Activated CD4-positive, alpha-beta T cell treated with anti-CD3 and anti-CD28 coated beads, Interleukin-2, amount 10 ng/mL, durations not matched to agents 7 days and 5 days (primary cell): ENCODE measurements at regions not wholly inside any gene's neighbourhood (a gene's known extent, or its start where the extent isn't known, plus 50 kb on each side); places are given as distances from the start of the nearest gene placed in this dataset.
"Not testable (repeated sequence)": the region's sequence is repeated elsewhere in the genome, so short reads cannot be mapped to it uniquely, and the experiment has no call there.

ENCODE experiments used
- CTCF ChIA-PET: fragments of 350-600 bp; sonication (Branson Sonifier 250); formaldehyde crosslinking; loops from one replicate; lab custom pipeline; 2021; ENCODE audit warnings: antibody characterized with exemption; lab: Charles Lee
- POLR2A ChIA-PET: fragments of 350-600 bp; sonication (Branson Sonifier 250); formaldehyde crosslinking; loops from one replicate; lab custom pipeline; 2021; ENCODE audit warnings: antibody characterized with exemption; lab: Charles Lee
- DNase-seq: peaks from one replicate; pipeline ENCODE4 v3.0.0-alpha.2; 2020
- H3K27ac Mint-ChIP-seq: one replicate; pipeline ENCODE4 v1.8.0; 2021; ENCODE audit warnings: mild to moderate bottlenecking, moderate library complexity, mixed read lengths
- H3K27me3 Mint-ChIP-seq: one replicate; pipeline ENCODE4 v1.8.0; 2021; ENCODE audit warnings: mixed read lengths
- H3K36me3 Mint-ChIP-seq: one replicate; pipeline ENCODE4 v1.8.0; 2021; ENCODE audit warnings: low read depth, mixed read lengths
- H3K4me1 Mint-ChIP-seq: one replicate; pipeline ENCODE4 v1.8.0; 2021; ENCODE audit warnings: mixed read lengths
- H3K4me3 Mint-ChIP-seq: one replicate; pipeline ENCODE4 v1.8.0; 2021; ENCODE audit warnings: mild to moderate bottlenecking, moderate library complexity, mixed read lengths
- H3K9me3 Mint-ChIP-seq: one replicate; pipeline ENCODE4 v1.8.0; 2021; ENCODE audit warnings: mixed read lengths

GRCh38 chr3:150238995-150239619 lies 169.0 kb upstream of the TSC22D2 start:
- H3K27ac Mint-ChIP-seq, result no peak overlapping the region

GRCh38 chr3:150238048-150238802 lies 169.9 kb upstream of the TSC22D2 start:
- no peak overlapping the region for H3K27ac Mint-ChIP-seq
- ChIA-PET POLR2A (no interaction called here), CTCF (interaction anchor here (0.6 kb wide), 1 partner anchor 167 kb away, joined by 3 read pairs; no protein-coding TSS in a partner anchor)
- no peaks in the 10 kb centered on the region for H3K36me3 Mint-ChIP-seq
- H3K27me3 Mint-ChIP-seq, result peaks cover 4% of the 10 kb centered on the region
- no peak overlapping the region for H3K4me3 Mint-ChIP-seq
- no peaks in the 10 kb centered on the region for H3K4me1 Mint-ChIP-seq
- no peaks in the 10 kb centered on the region for H3K9me3 Mint-ChIP-seq
- no peak for DNase-seq

More at GRCh38 chr3:150238995-150239619, 169.0 kb upstream of the TSC22D2 start:
- H3K9me3 Mint-ChIP-seq, result no peaks in the 10 kb centered on the region
- H3K4me1 Mint-ChIP-seq, result no peaks in the 10 kb centered on the region
- POLR2A ChIA-PET, result no interaction called here
- CTCF ChIA-PET, result interaction anchor here (0.6 to 1.3 kb wide), 2 partner anchors 10 to 168 kb away, joined by 3 read pairs; no protein-coding TSS in a partner anchor
- no peak for DNase-seq
- H3K27me3 Mint-ChIP-seq, result peaks cover 10% of the 10 kb centered on the region
- no peaks in the 10 kb centered on the region for H3K36me3 Mint-ChIP-seq
- no peak overlapping the region for H3K4me3 Mint-ChIP-seq

DNA sequence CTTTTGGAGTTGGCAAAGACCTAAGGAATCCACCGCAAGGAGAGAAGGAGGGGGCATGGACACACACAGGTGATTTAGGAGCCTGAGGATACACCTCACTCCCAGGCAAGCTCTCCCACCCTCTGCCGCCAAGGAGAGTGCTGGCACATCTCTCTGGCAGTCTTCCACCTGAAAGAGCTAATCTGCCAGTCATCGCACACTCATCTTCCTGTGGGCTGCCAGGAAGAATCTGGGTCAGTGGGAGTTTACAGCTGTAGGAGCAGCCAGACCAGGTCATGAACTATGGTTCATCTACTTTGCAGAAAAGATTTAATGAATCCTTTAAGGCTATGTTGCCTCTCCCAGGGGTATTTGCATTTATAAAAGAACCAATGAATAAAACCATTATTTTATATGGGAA lies 170.6 kb upstream of the TSC22D2 start:
- H3K36me3 Mint-ChIP-seq, result no peaks in the 10 kb centered on the region
- H3K4me1 Mint-ChIP-seq, result no peaks in the 10 kb centered on the region
- no peaks in the 10 kb centered on the region for H3K9me3 Mint-ChIP-seq
- no peak overlapping the region for H3K4me3 Mint-ChIP-seq
- no peak overlapping the region for H3K27ac Mint-ChIP-seq
- ChIA-PET POLR2A (no interaction called here), CTCF (no interaction called here)
- no peak for DNase-seq
- peaks cover 3% of the 10 kb centered on the region for H3K27me3 Mint-ChIP-seq

DNA sequence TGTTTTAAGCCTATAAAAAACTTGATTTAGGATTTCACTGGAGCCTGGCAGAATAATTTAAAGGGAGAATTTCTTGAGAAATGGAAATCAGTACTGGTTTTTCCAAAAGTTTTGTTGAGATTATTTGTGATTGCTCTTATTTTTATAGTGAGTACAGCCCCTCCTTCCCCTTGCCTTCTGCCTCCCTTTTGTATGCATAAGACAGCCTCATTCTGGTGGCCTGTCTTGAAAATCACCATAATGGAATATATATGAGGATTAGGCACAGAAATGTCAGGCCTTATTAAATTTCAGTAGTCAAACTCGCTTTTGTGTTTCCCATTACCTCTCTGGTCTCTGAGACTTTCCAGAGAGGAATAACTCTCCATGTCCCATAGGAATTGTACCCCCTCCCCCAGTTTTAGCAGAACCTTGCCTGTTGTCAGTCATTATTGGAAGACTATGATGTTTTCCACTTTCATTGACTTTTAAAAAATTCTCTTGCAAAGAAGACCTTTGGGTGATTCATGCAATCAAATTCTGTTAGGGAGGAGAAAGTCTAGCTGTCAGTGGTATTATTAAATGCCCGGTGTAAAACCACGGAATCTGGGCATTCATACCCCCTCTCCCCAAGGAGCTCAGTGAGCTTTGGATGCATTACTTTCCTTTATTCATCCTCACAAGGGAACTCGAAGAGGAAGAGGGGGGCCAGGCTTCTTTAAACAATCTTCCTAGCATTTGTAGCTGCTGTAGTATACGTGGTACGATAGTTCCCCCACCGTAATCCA lies 171.6 kb upstream of the TSC22D2 start:
- Mint-ChIP-seq H3K27me3 (peaks cover 2% of the 10 kb centered on the region), H3K27ac (no peak overlapping the region)
- CTCF ChIA-PET, result no interaction called here

DNA sequence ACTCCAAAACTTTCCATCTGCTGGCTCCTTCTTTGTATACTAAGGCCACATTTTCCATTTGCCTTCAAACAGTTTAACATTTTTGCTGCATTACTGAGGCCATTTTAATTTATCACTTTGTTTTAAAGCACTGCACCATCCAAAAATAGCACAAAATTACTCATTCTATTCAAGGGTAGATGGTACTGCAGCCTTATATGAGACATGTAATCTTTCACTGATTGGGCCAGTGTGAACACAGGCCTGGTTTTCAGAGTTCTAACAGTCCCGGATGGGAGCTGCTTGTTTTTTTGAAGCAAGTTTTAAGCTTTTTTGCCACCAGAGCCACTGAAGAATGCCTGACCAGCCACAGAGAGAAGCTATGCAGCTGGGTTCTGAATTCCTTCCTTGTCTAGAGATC lies 172.3 kb upstream of the TSC22D2 start:
- H3K27me3 Mint-ChIP-seq, result peaks cover 2% of the 10 kb centered on the region
- no peaks in the 10 kb centered on the region for H3K36me3 Mint-ChIP-seq
- no peaks in the 10 kb centered on the region for H3K9me3 Mint-ChIP-seq
- no peak overlapping the region for H3K4me3 Mint-ChIP-seq
- ChIA-PET CTCF (no interaction called here), POLR2A (no interaction called here)
- H3K4me1 Mint-ChIP-seq, result no peaks in the 10 kb centered on the region
- no peak for DNase-seq
- no peak overlapping the region for H3K27ac Mint-ChIP-seq

More for the DNA sequence above, 171.6 kb upstream of the TSC22D2 start:
- Mint-ChIP-seq H3K4me1 (no peaks in the 10 kb centered on the region), H3K9me3 (no peaks in the 10 kb centered on the region), H3K4me3 (no peak overlapping the region), H3K36me3 (no peaks in the 10 kb centered on the region)
- DNase-seq, result no peak
- POLR2A ChIA-PET, result no interaction called here

DNA sequence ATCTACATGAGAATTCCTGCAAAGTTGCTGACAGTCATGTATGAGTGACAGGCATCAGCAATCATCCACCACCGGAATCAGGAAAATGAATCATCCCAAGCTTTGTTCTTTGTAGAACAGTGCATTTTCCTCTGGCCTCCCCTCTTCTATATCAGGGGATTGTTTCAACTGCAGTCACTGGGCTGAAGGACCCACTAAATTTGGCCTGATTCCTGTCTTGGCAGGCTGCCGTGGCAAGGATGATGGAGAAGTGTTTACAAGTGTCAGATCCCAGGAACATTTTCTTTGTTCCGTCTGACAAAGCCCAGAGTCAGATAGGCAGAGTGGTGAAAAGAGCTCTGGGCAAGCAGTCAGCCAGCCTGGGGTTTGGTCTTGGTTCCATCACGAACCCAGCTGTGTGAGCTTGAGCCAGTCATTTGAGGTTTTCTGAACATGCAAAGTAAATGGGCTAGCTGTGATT lies 175.1 kb upstream of the TSC22D2 start:
- Mint-ChIP-seq H3K27me3 (peaks cover 4% of the 10 kb centered on the region), H3K4me1 (no peaks in the 10 kb centered on the region), H3K27ac (no peak overlapping the region), H3K9me3 (no peaks in the 10 kb centered on the region), H3K4me3 (no peak overlapping the region), H3K36me3 (no peaks in the 10 kb centered on the region)
- ChIA-PET POLR2A (no interaction called here), CTCF (interaction anchor here (0.5 kb wide), 1 partner anchor 282 kb away, joined by 3 read pairs; no protein-coding TSS in a partner anchor)
- no peak for DNase-seq

DNA sequence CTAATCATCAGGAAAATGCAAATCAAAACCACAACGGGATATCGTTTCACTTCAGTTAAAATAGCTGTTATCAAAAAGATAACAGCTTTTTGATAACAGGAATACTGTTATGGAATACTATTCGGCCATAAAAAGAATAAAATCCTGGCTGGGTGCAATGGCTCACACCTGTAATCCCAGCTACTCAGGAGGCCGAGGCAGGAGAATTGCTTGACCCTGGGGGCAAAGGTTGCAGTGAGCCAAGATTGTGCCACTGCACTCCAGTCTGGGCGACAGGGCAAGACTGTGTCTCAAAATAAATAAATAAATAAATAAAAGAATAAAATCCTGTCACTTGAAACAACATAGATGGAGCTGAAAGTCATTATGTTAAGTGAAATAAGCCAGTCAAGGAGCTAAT lies 178.1 kb upstream of the TSC22D2 start:
- POLR2A ChIA-PET, result no interaction called here
- H3K27me3 Mint-ChIP-seq, result peaks cover 12% of the 10 kb centered on the region
- no peak overlapping the region for H3K27ac Mint-ChIP-seq
- no peak overlapping the region for H3K4me3 Mint-ChIP-seq
- no peak for DNase-seq
- no peaks in the 10 kb centered on the region for H3K4me1 Mint-ChIP-seq
- H3K36me3 Mint-ChIP-seq, result no peaks in the 10 kb centered on the region
- H3K9me3 Mint-ChIP-seq, result no peaks in the 10 kb centered on the region
- CTCF ChIA-PET, result no interaction called here

GRCh38 chr3:150228626-150229025 lies 179.5 kb upstream of the TSC22D2 start:
- H3K9me3 Mint-ChIP-seq, H3K4me3 Mint-ChIP-seq, POLR2A ChIA-PET, H3K27ac Mint-ChIP-seq, DNase-seq, H3K4me1 Mint-ChIP-seq, CTCF ChIA-PET, H3K36me3 Mint-ChIP-seq: not testable (repeated sequence)
- H3K27me3 Mint-ChIP-seq, result peaks cover 14% of the 10 kb centered on the region

GRCh38 chr3:150227839-150228238 lies 180.3 kb upstream of the TSC22D2 start:
- Mint-ChIP-seq H3K36me3 (no peaks in the 10 kb centered on the region), H3K4me1 (no peaks in the 10 kb centered on the region), H3K27ac (no peak overlapping the region), H3K4me3 (no peak overlapping the region), H3K9me3 (no peaks in the 10 kb centered on the region), H3K27me3 (peaks cover 13% of the 10 kb centered on the region)
- POLR2A ChIA-PET, result no interaction called here
- peak; percentile 44 for DNase-seq
- CTCF ChIA-PET, result interaction anchor here (0.5 to 0.6 kb wide), 2 partner anchors 71 to 1035 kb away, joined by 3 read pairs; no protein-coding TSS in a partner anchor

- Mint-ChIP-seq H3K4me1 (peaks cover 3% of the 10 kb centered on the region), H3K27ac (no peak overlapping the region), H3K9me3 (no peaks in the 10 kb centered on the region), H3K36me3 (no peaks in the 10 kb centered on the region), H3K27me3 (peaks cover 23% of the 10 kb centered on the region), H3K4me3 (no peak overlapping the region)
- CTCF ChIA-PET, result interaction anchor here (0.6 to 1.1 kb wide), 2 partner anchors 260 to 398 kb away, joined by 3 read pairs; no protein-coding TSS in a partner anchor
- DNase-seq, result no peak
- POLR2A ChIA-PET, result no interaction called here
Measured at GRCh38 chr3:150225986-150226385, 182.1 kb upstream of the TSC22D2 start.

DNA sequence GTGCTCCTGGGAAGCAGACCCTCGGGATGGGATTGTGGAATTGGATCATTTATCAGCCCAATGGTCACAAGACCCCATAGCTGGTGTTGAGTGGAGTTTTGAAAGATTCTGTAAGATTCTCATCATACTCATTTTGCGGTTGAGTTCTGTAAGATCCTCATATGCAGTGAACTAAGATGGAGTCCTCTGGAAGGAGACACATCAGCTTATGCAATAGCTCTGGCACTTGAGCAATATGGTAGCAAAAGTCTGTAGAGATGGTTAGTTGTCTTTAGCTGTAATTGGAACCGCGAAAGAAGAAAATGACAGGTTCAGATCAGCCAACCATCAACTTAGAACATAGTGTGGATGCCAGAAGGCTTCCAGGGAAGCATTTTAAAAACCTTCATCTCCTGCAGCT lies 184.5 kb upstream of the TSC22D2 start:
- H3K27ac Mint-ChIP-seq, result no peak overlapping the region
- CTCF ChIA-PET, result interaction anchor here (0.6 kb wide), 1 partner anchor 609 kb away, joined by 3 read pairs; no protein-coding TSS in a partner anchor
- H3K36me3 Mint-ChIP-seq, result no peaks in the 10 kb centered on the region
- H3K4me1 Mint-ChIP-seq, result peaks cover 3% of the 10 kb centered on the region
- no peak for DNase-seq
- no peaks in the 10 kb centered on the region for H3K9me3 Mint-ChIP-seq
- peaks cover 30% of the 10 kb centered on the region for H3K27me3 Mint-ChIP-seq
- no peak overlapping the region for H3K4me3 Mint-ChIP-seq
- POLR2A ChIA-PET, result no interaction called here

- ChIA-PET POLR2A (no interaction called here), CTCF (interaction anchor here (0.6 to 0.8 kb wide), 2 partner anchors 242 to 609 kb away, joined by 3 to 5 read pairs; no protein-coding TSS in a partner anchor)
- DNase-seq, result no peak
- Mint-ChIP-seq H3K4me3 (no peak overlapping the region), H3K36me3 (no peaks in the 10 kb centered on the region), H3K9me3 (no peaks in the 10 kb centered on the region), H3K27me3 (peaks cover 30% of the 10 kb centered on the region), H3K4me1 (peaks cover 3% of the 10 kb centered on the region), H3K27ac (no peak overlapping the region)
Measured at GRCh38 chr3:150222691-150223489, 185.2 kb upstream of the TSC22D2 start.
